ENCODE measurements at regions not wholly inside any gene's neighbourhood (a gene's known extent, or its start where the extent isn't known, plus 50 kb on each side); places are given as distances from the start of the nearest gene placed in this dataset.
"Not testable (repeated sequence)": the region's sequence is repeated elsewhere in the genome, so short reads cannot be mapped to it uniquely, and the experiment has no call there.

DNA sequence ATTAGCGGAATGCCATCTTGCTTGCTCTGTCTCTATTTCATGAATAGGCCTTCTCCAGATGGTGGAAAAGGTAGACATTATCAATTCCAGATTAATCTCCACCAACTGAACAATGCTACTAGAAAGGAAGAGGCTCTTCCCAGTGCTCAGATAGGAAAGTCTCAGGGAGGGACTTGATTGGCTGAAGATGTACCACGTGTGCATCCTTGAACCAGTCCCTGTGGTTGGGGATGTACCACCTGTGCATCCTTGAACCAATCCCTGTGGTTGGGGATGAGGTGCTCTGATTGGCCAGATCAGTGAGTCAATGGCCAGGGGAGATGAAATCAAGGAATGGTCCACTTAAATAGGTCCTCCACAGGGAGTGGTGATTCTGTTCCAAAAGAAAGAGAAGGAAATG is 246.2 kb downstream of the NPIPA7 start:
- DNase-seq: not testable (repeated sequence)

DNA sequence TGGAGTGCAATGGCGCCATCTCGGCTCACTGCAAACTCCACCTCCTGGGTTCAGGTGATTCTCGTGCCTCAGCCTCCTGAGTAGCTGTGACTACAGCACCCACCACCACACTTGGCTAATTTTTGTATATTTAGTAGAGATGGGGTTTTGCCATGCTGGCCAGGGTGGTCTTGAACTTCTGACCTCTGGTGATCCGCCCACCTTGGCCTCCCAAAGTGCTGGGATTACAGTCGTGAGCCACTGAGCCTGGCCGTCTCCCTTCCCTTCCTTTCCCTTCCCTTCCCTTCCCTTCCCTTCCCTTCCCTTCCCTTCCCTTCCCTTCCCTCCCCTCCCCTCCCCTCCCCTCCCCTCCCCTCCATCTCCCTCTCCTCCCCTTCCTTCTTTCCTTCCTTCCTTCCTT is 248.9 kb downstream of the NPIPA7 start:
- DNase-seq: not testable (repeated sequence)

DNA sequence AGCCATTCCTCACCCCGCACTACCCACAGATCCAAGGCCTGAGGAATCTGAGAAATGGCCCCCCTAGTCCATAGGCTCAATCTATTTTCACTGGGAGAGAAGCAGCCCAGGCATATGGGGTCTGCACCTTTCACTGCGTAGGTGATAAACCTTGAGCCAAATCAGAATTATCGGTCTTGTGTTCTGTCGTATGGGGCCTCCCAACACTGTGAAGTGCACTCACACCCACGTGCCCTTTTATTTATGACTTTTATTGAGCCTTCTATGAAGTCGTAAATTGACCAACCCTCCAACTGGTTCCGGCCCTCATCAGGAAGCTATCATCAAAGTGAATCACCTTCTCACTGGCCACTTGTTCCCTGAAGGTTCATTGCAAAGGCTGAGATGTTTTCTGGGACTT is 259.3 kb downstream of the NPIPA7 start:
- not testable (repeated sequence) for DNase-seq

DNA sequence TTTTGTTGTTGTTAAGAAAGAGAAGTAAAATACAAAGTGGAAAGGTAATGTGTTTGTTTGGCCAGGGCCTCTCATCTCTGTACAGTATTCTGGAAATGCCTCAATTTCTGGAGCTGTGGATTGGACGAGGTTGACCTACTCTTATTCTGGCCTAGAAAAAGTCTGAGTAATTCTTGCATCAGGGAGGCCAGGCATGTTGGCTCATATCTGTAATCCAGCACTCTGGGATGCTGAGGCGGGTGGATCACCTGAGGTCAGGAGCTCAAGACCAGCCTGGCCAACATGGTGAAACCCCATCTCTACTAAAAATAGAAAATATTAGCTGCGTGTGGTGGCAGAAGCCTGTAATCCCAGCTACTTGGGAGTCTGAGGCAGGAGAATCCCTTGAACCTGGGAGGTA is 259.8 kb downstream of the NPIPA7 start:
- DNase-seq: not testable (repeated sequence)

DNA sequence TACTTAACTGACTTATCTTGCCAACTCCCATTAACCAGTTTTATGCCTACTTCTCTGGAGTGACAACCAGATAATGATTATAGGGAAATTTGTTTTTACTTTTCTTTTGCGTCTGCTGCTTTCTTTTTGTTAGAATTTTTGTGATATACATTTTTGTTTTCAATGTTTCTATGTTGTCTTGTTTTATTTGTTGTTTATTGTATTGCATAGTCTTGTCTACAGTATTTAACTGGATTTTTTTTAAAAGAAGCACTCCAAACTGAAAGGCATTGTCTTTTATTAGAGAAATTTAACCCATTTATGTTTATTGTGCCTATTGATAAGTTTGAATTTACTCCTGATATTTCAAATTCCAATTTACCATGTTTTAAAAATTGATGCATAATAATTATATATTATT is 264.9 kb downstream of the NPIPA7 start:
- DNase-seq: not testable (repeated sequence)

DNA sequence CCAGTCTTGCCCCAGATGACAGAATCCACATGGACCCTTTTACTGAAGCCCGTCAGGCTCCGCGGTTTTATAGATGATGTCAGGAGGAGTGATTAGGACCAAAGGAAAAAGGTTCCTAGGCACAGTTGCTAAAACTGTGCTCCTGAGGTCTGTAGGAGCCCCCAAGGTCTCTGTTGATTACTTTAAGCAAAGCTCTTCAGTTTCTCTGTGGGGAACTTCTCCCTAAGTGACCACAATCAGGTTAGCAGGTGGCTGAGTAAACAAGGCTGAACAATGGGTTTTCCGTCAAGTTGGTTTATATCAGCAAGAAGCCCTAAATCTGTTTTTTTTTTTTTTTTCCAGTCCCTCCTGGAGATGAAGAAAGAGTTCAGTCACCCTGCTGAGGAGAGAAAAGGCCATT is 269.1 kb downstream of the NPIPA7 start:
- DNase-seq: not testable (repeated sequence)

DNA sequence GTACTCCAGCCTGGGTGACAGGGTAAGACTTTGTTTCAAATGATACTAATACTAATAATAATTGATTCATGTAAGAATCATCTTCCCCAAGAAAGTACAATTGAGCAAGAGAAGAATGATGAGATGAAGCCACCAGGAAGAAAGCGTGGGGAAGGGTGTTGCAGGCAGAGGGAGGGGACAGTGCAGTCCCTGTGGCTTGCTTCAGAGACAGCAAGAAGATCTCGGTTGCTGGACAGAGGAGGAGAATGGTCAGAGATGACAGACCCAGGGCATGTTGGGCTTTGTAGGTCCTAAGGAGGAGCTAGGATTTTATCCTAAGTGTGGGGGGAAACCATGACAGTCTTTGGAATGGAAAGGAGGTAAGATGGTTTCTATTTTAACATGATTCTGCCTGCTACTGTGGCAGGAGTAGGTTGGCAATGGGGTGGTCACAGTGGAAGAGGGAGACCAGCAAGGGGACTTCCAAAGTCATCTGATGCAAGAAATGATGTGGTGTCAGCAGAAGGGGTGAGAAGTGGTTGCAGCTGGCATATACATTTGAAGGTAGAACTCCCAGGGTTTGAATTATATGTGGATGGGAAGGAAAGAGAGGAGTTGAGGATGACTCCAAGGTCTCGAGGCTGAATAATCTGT is 293.4 kb downstream of the NPIPA7 start:
- not testable (repeated sequence) for DNase-seq

DNA sequence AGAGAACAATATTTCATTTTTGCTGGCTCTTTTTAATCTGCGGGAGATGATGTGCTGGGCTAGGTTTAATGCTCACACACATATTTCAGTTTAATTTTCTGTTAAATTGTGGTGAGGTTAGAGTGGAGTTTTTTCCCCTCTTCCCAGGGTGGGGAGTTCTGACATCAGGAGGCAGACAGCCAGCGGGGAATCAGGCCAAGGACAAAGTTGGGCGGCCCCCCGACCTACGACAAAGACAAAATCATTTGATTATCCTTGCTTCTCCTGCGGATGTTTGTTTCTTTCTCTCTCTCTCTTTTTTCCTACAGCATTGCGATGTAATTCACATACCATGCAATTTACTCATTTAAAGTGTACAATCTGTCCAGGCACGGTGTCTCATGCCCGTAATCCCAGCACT is 295.9 kb downstream of the NPIPA7 start:
- DNase-seq: not testable (repeated sequence)

DNA sequence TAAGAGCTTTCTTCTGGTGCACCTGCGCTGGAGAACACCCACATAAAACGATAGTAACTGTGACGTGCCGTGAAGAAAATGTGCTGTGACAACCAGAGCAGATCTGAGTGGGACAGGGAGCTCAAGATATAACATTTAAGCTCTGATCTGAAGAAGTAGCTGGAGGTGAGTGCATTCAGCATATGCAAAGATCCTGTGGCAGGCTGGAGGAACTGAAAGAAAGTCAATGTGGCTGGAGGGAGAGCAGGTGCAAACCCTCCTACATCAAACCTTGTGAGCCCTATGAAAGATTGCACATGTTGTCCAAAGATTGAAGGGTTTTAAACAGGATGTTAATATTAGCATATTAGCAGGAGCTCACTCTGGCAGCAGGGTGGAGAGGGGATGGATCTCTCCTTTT is 342.9 kb downstream of the NPIPA7 start:
- DNase-seq: not testable (repeated sequence)

DNA sequence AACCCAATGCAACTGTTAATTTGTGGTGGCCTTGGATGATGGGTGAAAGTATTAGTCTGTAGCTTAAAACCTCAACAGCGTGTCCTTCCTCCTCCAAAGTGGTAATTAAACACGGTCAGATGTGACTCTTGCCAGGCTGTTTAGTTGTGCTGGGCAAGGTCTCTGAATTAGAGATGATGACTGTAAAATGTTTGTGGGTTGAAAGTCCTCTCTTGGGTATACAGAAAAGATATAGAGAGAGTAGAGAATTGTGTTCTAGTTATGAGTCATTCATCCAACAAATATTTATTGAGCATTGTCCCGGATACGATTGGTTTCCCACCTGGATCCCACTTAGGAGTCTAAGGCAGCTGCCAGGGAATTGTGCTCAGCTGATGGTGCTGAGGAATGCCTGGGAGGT is 343.7 kb downstream of the NPIPA7 start:
- not testable (repeated sequence) for DNase-seq

DNA sequence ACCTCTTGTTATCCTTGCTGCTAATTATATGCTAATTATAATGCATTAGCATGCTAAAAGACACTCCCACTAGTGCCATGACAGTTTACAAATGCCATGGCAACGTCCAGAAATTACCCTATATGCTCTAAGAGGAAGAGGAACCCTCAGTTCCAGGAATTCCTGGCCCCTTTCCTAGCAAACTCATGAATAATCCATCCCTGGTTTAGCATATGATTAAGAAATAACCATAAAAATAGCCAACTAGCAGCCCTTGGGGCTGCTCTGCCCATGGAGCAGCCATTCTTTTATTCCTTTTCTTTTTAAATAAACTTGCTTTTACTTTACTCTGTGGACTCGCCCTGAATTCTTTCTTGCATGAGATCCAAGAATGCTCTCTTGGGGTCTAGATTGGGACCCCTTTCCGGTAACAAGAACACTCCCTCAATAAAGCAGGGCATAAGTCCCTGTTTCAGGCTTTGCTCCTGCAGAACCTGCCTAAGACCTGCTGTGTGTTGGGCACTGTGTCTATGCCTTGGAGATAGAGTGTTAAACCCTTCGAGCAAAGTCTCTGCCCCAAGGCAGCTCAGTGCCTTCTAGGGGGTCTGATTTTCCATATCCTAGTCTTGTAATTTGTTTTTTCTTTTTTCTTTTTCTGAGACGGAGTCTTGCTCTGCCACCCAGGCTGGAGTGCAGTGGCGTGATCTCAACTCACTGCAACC is 345.0 kb downstream of the NPIPA7 start:
- not testable (repeated sequence) for DNase-seq

DNA sequence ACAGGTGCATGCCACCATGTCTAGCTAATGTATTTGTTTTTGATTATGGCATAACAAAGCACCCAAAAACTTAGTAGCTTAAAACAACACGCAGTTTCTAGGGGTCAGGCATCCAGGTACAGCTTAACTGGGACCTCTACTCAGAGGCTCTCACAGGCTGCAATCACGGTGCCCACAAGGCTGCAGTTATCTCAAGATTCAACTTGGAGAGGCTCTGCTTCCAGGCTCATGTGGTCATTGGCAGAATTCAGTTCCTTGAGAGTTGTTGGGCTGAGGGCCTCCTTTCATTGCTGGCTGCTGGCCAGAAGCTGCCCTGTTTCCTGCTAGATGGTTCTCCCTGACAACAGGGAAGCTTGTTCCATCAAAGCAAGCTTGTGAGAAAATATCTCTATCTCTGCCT is 348.1 kb downstream of the NPIPA7 start:
- DNase-seq: not testable (repeated sequence)

DNA sequence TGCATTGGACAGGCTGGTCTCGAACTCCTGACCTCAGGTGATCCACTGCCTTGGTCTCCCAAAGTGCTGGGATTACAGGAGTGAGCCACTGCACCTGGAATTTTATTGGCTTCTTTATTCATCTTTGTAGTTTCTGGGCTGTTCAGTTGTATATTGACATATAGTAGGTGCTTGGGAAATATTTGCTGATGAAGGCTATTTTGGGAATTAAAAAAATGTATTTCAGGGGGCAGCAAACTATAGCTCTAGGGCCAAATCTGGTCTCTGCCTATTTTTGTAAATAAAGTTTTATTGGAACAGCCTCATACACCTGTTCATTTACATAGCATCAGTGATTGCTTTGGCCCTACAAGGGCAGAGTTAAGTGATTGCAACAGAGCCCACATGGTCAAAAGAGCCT is 363.6 kb downstream of the NPIPA7 start:
- DNase-seq: not testable (repeated sequence)

DNA sequence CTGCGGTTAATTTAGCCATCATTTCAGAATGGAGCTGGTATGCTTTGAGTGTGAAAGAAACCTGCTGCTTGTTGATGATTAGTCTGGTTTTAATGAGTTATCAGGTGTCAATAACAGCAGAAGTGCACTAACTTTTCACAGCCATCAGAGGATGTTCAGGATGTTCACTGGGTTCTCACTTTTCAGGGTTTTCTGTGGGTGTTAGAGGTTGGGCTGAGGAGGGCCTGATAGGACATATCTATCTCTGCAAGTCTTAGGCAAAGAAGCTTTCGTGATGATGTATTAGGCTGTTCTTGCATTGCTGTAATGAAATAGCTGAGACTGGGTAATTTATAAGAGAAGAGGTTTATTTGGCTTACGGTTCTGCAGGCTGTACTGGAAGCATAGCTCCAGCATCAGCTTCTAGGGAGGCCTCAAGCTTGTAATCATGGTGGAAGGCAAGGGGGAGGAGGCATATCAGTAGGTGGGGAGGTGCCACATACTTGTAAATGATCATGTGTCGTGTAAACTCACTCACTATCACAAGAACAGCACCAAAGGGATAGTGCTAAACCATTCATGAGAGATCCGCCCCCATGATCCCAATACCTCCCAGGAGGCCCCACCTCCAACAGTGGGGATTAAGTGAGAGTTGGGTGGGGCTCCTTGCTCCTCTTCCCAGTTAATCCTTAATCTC is 376.2 kb downstream of the NPIPA7 start:
- not testable (repeated sequence) for DNase-seq

DNA sequence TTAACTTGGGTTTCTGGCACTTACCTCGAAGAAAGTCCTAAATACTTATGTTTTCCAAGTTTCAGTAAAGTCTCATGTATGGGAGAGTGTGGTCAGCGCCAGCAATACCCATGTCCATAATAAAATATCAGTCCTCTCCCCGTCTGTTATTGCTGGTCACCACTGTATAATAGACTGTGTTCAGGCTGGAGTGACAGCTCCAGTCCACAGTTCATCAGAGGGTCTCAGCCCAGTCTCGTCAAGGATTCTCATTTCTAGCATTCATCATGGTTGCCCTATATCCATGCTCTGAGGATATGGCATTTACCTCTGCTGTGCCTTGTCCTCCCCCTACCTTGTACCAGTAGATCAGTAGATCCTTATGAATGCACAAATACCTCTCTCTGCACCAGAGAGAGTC is 384.5 kb downstream of the NPIPA7 start:
- DNase-seq: no peak

DNA sequence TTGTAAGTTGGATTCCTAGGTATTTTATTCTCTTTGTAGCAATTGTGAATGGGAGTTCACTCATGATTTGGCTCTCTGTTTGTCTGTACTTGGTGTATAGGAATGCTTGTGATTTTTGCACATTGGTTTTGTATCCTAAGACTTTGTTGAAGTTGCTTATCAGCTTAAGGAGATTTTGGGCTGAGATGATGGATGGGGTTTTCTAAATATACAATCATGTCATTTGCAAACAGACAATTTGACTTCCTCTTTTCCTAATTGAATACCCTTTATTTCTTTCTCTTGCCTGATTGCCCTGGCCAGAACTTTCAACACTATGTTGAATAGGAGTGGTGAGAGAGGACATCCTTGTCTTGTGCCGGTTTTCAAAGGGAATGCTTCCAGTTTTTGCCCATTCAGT is 391.8 kb downstream of the NPIPA7 start:
- DNase-seq: not testable (repeated sequence)

DNA sequence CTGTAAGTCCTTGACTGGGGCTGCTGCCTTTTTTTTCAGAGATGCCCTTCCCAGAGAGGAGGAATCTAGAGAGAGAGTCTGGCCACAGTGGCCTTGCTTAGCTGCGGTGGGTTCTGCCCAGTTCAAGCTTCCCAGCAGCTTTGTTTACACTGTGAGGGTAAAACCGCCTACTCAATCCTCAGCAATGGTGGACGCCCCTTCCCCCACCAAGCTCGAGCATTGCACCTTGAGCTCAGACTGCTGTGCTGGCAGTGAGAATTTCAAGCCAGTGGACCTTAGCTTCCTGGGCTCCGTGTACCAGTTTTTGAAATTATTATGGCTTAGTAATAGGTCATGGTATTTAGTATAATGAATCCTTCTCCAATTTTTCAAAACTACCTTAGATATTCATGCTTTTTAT is 395.4 kb downstream of the NPIPA7 start:
- DNase-seq: no peak

DNA sequence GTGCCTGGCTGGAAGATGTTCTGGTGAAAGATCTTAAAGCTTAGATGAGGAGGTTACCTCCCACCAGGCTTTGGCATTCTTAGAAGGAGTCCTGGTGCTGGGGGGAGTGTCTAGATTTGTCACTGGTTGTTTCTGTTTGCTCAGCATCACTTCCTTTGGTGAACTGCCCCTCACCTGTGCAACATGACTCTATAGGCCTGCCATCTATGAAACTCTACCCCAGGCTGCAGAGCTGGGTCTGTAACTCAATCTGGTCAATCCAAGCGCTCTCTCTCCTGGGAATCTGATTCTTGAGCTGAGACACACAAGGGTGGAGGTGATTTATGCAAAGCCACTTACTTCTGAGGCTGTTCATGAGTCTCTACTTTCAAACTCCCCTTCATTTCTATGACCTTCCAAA is 399.4 kb downstream of the NPIPA7 start:
- DNase-seq: no peak

DNA sequence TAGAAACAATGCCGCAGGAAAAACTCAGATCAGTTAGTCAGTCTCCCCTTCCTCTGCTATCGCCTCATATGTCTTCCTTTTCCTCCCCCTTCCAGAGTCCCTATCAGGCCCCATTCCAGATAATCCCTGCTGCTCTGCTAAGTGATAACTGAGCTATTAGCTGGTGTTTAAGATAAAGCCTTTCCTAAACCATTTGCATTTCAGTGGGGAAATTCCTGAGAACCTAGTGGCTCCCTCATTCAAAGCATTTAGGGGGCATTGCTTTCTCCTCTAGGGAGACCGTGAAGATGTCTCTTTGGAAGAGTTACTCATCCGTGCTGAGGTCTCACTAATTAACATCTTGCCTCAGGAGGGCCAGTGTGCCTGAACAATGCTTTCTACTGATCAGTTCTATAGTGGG is 401.6 kb downstream of the NPIPA7 start:
- no peak for DNase-seq

DNA sequence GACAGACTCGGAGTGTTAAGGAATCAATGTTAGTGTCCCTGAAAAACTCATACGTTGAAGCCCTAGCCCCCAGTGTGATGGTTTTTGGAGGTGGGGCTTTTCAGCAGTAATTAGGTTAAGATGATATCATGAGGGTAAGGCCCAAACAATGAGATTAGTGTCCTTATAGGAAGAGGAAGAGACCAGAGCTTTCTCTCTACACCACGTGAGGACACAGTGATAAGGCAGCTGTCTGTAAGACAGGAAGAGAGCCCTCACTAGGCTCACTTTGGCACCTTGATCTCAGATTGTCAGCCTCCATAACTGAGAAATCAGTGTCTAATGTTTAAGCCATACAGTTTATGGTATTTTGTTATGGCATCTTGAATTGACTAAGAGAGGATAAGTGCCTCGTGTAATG is 403.2 kb downstream of the NPIPA7 start:
- no peak for DNase-seq

DNA sequence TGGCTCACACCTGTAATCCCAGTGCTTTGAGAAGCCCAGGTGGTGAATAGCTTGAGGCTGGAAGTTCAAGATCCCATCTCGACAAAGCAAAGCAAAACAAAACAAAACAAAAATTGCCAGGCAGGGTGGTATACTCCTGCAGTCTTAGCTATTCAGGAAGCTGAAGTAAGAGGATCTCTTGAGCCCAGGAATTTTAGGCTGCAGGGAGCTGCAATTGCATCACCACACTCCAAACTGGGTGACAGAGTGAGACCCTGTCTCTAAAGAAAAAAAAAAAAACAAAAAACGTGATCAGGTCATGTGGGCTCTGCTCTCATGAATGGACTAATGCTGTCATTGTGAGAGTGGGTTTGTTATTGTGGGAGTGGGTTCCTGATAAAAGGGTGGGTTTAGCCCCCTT is 409.1 kb downstream of the NPIPA7 start:
- DNase-seq: no peak

DNA sequence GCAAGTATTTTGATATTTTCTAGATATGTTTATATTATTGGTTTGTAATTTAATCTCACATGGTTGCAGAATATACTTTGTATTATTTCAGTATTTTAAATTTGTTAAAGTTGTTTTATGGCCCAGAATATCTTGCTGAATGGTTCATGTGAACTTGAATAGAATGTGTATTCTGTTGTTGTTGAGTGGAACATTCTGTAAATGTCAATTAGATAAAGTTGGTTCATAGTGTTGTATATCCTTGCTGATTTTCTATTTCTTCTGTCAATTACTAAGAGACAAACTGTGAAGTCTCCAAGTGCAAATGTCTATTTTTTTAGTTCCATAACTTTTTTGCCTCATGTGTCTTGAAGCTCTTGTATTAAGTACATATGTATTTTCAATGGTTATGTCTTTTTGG is 411.7 kb downstream of the NPIPA7 start:
- DNase-seq: no peak

DNA sequence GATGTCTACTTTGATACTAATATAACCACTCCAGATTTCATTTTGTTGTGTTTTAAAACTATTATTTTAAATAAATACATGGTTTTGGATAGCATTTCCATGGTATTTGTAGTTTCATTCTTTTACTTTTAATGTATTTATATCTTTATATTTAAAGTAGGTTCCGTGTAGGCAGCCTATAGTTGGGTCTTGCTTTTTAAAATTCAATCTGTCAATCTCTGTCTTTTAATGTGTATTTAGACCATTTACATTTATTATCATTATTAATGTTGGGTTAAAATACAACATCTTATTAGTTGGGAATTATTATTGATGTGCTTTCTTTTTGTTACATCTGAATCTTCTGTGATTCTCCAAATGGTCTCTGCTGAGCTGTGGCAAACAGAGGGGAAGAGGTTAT is 412.1 kb downstream of the NPIPA7 start:
- no peak for DNase-seq

DNA sequence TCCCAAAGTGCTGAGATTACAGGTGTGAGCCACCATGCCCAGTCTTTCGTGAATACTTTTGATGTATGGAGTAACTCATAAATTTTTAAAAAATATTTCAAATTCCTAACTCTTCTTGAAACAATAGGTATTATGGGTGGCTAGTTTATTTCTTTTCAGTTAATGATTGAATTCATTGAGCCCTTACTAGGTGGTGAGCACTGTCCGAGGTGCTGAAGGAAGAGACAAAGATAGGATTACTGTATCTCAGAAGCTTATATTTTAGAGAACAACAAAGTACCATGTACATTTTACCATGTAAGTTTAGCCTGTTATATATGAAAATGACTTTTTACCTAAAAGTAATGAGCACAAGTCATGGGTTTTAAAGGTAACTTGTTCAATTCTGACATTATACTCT is 418.3 kb downstream of the NPIPA7 start:
- DNase-seq: no peak
